HepG2 (cell line): ENCODE measurements at regions not wholly inside any gene's neighbourhood (a gene's known extent, or its start where the extent isn't known, plus 50 kb on each side); places are given as distances from the start of the nearest gene placed in this dataset.
A peak's percentile ranks its signal among the peaks of the same experiment; 100 is the strongest.

ENCODE experiments used
- ATAC-seq: fragments of 200-7000 bp; cut with Tn5 transposase; 3 replicates; pipeline ENCODE4 v1.9.1; 2020; ENCODE audit warnings: mild to moderate bottlenecking, moderate library complexity
- BruUV-seq: library from RNA; stranded (reverse); fragments of 400-500 nt; replicated peaks from 2 replicates; lab custom pipeline; 2021; lab: Mats Ljungman, UMichigan
- CTCF ChIA-PET: fragments of 300-600 bp; formaldehyde crosslinking; extraction: SDS; loops from one replicate; lab custom pipeline; 2021; ENCODE audit warnings: low total read pairs, inconsistent platforms, low intra/inter-chr PET ratio; lab: Yijun Ruan, JAX
- POLR2A ChIA-PET: fragments of 350-600 bp; sonication (Branson Sonifier 250); formaldehyde crosslinking; loops from one replicate; lab custom pipeline; 2020; ENCODE audit warnings: antibody characterized with exemption, inconsistent platforms; lab: Yijun Ruan, JAX
- DNase-seq: peaks from one replicate; pipeline ENCODE4 v3.0.0-alpha.2; 2015; ENCODE audit warnings: low spot score
- FAIRE-seq: peaks from 3 replicates; lab custom pipeline; 2011; peaks lifted over from hg19 to GRCh38; lab: Jason Lieb, UNC
- H2AFZ ChIP-seq: one replicate; pipeline ENCODE4 v1.6.1; 2011; ENCODE audit warnings: low read length, inconsistent platforms
- H3K27ac ChIP-seq: fragments of 300-600 bp; 3 replicates; pipeline ENCODE4 v1.8.0; 2011; ENCODE audit warnings: mixed run types, mild to moderate bottlenecking, mixed read lengths, low read length, inconsistent platforms; ENCODE audit not compliant: insufficient read depth; ENCODE audit errors: extremely low read length
- H3K27me3 ChIP-seq, 2 experiments: fragments of 200-600 bp in 1 of 2; 2 replicates in 1 of 2; 3 replicates in 1 of 2; pipeline versions ENCODE4 v1.6.0 to v1.8.0; 2011; ENCODE audit warnings: low read length in 2 of 2, mild to moderate bottlenecking in 2 of 2, moderate library complexity in 2 of 2, inconsistent platforms in 1 of 2; ENCODE audit not compliant: insufficient read depth in 2 of 2, control insufficient read depth in 1 of 2
- H3K36me3 ChIP-seq, 2 experiments: fragments of 200-600 bp in 1 of 2; replicated peaks in 1 of 2; 2 replicates in 1 of 2; 3 replicates in 1 of 2; pipeline versions ENCODE4 v1.5.1 to v1.8.0; 2011; ENCODE audit warnings: low read length in 2 of 2, inconsistent platforms in 1 of 2; ENCODE audit not compliant: insufficient read depth in 2 of 2, control insufficient read depth in 1 of 2
- H3K4me1 ChIP-seq: 2 replicates; pipeline ENCODE4 v1.5.1; 2012; ENCODE audit warnings: low read length, inconsistent platforms; ENCODE audit not compliant: insufficient read depth
- H3K4me2 ChIP-seq: 2 replicates; pipeline ENCODE4 v1.6.0; 2011; ENCODE audit warnings: low read depth, low read length, inconsistent platforms
- H3K4me3 ChIP-seq, 3 experiments: fragments of 200-600 bp in 1 of 3; sonication (generic), shearing (Covaris generic) in 1 of 3; replicated peaks in 1 of 3; 2 replicates each; pipeline ENCODE4 v1.5.1; 2011 to 2016; ENCODE audit warnings: low read length in 3 of 3, inconsistent platforms in 2 of 3, low read depth in 2 of 3, mild to moderate bottlenecking in 2 of 3, control low read depth in 1 of 3, mixed read lengths in 1 of 3; ENCODE audit not compliant: insufficient read depth in 1 of 3
- H3K79me2 ChIP-seq: one replicate; pipeline ENCODE4 v1.6.1; 2011; ENCODE audit warnings: low read length, inconsistent platforms; ENCODE audit not compliant: insufficient read depth
- H3K9ac ChIP-seq: 2 replicates; pipeline ENCODE4 v1.6.0; 2011; ENCODE audit warnings: mild to moderate bottlenecking, low read depth, low read length, inconsistent platforms; ENCODE audit not compliant: insufficient read depth
- H3K9me3 ChIP-seq: 2 replicates; pipeline ENCODE4 v1.5.1; 2012; ENCODE audit warnings: mild to moderate bottlenecking, low read length
- H4K20me1 ChIP-seq: 2 replicates; pipeline ENCODE4 v1.6.0; 2011; ENCODE audit warnings: inconsistent platforms, mild to moderate bottlenecking, low read length, moderate library complexity; ENCODE audit not compliant: insufficient read depth
- ATF7 ChIP-seq, 2 experiments: fragments of 450-650 bp in 1 of 2; sonication (generic) in 1 of 2; formaldehyde crosslinking in 1 of 2; IDR thresholded peaks; 2 replicates each; pipeline versions ENCODE4 v1.4.0 to v1.6.1; 2016 to 2020; ENCODE audit warnings: antibody characterized with exemption in 1 of 2, mild to moderate bottlenecking in 1 of 2, missing genetic modification reagents in 1 of 2
- CEBPB ChIP-seq: IDR thresholded peaks from 2 replicates; pipeline ENCODE4 v1.6.1; 2011; ENCODE audit warnings: low read depth, low read length, improper control_type of control experiment, borderline replicate concordance
- HDAC2 ChIP-seq: sonication (generic); formaldehyde crosslinking; IDR thresholded peaks from 2 replicates; pipeline ENCODE4 v1.4.0; 2020; ENCODE audit warnings: missing genetic modification reagents
- MBD4 ChIP-seq: IDR thresholded peaks from 2 replicates; pipeline ENCODE4 v1.6.1; 2012; ENCODE audit warnings: low read length, inconsistent platforms, borderline replicate concordance
- TRIM22 ChIP-seq: fragments of 450-650 bp; IDR thresholded peaks from 2 replicates; pipeline ENCODE4 v1.6.1; 2017
- ZNF20 ChIP-seq: sonication (generic); formaldehyde crosslinking; IDR thresholded peaks from 2 replicates; pipeline ENCODE4 v1.4.0; 2020; ENCODE audit warnings: mild to moderate bottlenecking, moderate library complexity, missing genetic modification reagents
- WGBS: methylation state at CpG from one replicate; pipeline ENCODE4 v1.1.6; 2017; ENCODE audit warnings: low lambda C conversion rate; 5-methylcytosine and 5-hydroxymethylcytosine counted together
- in situ Hi-C: cut with HindIII; loops from 2 replicates; pipeline ENCODE4 v1.10.0; 2017; ENCODE audit warnings: low pct_unique_long_range_greater_than_20kb; ENCODE audit not compliant: extremely low pct_ligation_motif_present
- intact Hi-C: fragments of 100-400 bp; cut with micrococcal nuclease; formaldehyde crosslinking; loops from one replicate; pipeline ENCODE4 v1.10.0; 2022; ENCODE audit not compliant: unreplicated experiment

GRCh38 chr3:28613511-28614106 lies 265.0 kb upstream of the AZI2 start:
- CTCF ChIA-PET: no interaction called here
- POLR2A ChIA-PET: no interaction called here
- BruUV-seq: no TSS peak
- intact Hi-C loops: no loop called here
- TF ChIP-seq TRIM22 (no peak), ATF7 (IDR thresholded peaks at IDR 0.05) (peak; percentile 63), ATF7 (CRISPR knock-in tag; IDR thresholded peaks at IDR 0.05) (no peak), HDAC2 (CRISPR knock-in tag) (no peak), ZNF20 (CRISPR knock-in tag) (no peak)
- 51% methylated on average over 6 of the region's 6 CpGs for WGBS
- no peak overlapping the region for H3K27ac ChIP-seq
- no peaks in the 10 kb centered on the region for H3K9me3 ChIP-seq
- DNase-seq (no peak), ATAC-seq (no peak), FAIRE-seq (no peak)
- no peaks in the 10 kb centered on the region for H3K79me2 ChIP-seq
- no peak overlapping the region for H3K4me3 ChIP-seq
- no peaks in the 10 kb centered on the region for H3K36me3 ChIP-seq
- H3K9ac ChIP-seq: no peak overlapping the region
- H3K4me2 ChIP-seq: no peak overlapping the region
- in situ Hi-C loops: no loop called here
- no peaks in the 10 kb centered on the region for H3K4me1 ChIP-seq
- no peaks in the 10 kb centered on the region for H3K27me3 ChIP-seq
- no peaks in the 10 kb centered on the region for H4K20me1 ChIP-seq
- no peak overlapping the region for H2AFZ ChIP-seq

- Histone ChIP-seq H3K9ac (no peak overlapping the region), H2AFZ (no peak overlapping the region), H3K4me2 (no peak overlapping the region), H3K27me3 (no peaks in the 10 kb centered on the region), H3K36me3 (no peaks in the 10 kb centered on the region), H3K27ac (no peak overlapping the region), H3K79me2 (no peaks in the 10 kb centered on the region), H3K4me3 (no peak overlapping the region), H3K9me3 (no peaks in the 10 kb centered on the region), H3K4me1 (no peaks in the 10 kb centered on the region), H4K20me1 (no peaks in the 10 kb centered on the region)
- ATAC-seq: no peak
- CTCF ChIA-PET: no interaction called here
- BruUV-seq: no TSS peak
- in situ Hi-C loops (no loop called here), intact Hi-C loops (no loop called here)
- FAIRE-seq: no peak
- TF ChIP-seq CEBPB: peak; percentile 52; the same call in 1 of the 2 replicates
- TF ChIP-seq MBD4: no peak
- POLR2A ChIA-PET: no interaction called here
- WGBS: 11% methylated on average over 5 of the region's 5 CpGs
- DNase-seq: no peak
Observed at GRCh38 chr3:28615071-28615470, 266.4 kb upstream of the AZI2 start.
